ENCODE measurements at regions not wholly inside any gene's neighbourhood (a gene's known extent, or its start where the extent isn't known, plus 50 kb on each side); places are given as distances from the start of the nearest gene placed in this dataset.

DNA sequence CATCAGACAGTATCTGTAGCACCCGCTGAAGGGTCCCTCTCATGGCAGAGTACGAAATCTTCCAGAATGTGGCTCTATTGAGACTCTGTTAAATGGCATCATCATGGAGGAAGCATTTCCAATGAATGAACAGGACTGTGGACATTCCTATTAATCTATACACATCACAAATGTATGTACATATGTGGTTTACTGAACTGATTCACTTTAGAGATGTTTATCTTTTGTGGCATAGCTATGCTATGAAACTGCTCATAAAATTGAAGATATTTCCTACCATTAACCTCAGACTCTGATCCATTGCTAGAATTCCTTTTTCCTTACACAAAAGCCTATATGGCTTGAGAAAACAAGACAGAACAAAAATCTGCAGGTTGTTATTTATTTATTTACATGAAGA is 259.6 kb upstream of the RRP15 start:
- DNase-seq (ENCODE audit: low spot score), result no peak

DNA sequence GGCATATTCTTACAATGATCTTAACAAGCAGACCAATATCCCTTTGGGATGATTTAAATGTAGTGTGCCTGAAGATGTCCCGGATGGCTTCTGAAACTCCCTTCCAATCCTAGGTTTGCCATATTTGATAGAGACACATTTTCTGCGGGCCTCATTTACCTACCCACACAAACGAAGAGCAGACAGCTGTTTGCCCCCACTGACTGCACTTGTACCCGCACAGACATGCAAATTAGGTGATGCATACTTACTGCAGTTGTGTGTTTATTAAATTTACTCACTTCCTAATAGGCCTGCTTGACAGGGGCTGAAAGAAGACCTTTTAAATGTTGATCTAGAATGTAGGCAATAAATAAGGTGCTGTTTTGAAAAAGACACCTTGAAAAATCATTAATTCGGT is 257.9 kb upstream of the RRP15 start:
- no peak for DNase-seq (ENCODE audit: low spot score)

DNA sequence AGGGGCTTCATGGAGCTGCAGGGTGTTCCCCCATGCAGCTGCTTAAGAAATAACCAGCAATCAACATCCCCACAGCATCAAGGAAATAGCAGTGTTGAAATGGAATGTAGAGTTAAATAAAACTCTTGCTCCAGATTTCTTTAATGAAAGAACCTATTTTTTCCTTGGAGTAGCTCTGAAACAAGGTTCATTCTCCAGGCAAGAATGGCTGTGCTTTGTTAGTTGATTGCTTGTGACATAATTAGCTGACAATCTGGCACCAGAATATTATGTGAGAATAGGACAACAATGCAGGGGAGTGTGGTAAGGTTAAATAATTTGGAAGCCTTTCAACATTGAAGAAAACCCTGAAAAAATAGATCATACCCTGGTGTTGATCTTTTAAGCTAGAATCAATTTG is 254.2 kb upstream of the RRP15 start:
- DNase-seq (ENCODE audit: low spot score), result no peak

DNA sequence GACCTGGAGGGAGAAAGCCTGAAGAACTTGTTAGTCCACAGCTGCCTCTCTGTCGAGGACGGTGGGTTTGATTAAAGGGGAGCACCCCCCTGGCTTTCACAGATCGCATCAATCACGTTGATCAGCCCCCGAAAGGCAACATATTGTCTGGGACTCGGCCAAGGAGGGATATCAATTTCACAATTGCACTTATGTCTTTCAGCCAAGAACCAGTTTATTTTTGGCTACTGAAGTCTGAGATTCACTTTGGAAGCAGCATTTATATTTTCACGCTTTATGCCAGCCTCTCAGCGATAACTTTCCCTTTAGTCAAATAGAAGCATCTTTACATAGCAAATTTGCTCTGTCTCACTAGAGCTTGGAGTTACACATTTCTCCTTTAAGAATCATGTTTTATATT is 253.2 kb upstream of the RRP15 start:
- no peak for DNase-seq (ENCODE audit: low spot score)

DNA sequence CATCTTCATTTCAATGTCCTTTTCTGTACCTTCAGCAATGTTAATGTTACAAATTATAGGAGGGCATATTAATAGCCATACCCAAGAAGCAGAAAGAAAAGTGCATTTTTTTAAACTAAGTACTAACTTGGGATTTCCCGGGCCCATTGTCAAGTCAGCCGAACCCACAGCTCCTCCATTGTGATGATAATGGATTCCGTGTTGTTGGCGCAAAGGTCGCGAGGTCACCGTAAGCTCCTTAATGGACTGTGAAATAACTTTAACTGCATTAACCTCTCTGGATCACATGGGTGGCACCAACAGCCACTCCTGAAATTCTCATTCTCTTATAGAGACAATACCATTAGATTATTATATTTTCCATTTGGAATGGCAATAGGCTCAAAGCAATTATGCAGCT is 250.6 kb upstream of the RRP15 start:
- no peak for DNase-seq (ENCODE audit: low spot score)

DNA sequence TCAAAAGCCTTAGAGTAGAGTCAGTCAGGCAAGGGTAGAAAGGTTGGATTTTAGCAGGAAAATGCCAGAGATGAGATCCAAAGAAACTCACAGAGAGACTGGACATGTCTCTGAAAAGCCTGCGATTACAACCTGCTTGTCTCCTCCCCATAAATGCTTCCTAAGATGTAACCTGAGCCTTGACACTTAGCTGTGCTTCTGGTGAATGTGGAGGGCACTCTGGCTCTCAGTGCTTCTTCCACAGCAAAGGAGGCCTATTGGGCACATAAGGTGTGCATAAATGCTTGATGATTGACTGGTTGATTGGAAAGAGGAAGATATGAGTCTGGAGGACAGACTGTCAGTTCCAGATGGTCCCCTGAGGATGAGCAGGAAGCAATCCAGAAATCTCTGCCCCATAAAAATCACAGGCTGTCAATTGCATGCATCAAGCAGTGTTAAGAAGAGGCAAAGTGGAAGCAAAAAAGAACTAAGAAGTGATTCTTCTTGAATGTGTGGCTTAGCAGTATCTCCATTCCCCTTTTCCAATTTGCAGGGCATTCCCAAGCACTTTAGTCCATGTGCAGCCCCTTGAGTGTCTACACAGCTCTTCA is 236.2 kb upstream of the RRP15 start:
- no peak for DNase-seq (ENCODE audit: low spot score)

DNA sequence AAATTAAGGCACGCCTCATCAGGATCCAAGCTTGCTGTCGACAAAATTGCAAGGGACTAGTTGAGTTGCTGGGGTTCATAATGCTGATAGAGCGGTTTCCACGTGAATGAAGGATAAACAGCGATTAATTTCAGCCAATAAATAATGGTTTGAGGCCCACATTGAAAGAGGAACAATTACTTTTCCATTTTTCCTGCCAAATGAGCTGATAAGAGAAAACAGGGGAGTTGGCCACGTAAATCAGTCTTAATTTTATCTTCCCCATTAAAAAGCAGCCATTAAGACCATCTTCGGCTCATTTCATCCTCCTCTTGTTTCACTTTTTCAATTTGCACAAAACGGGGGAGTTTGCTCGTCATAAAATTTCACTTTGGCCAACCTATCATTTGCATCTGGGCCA is 235.5 kb upstream of the RRP15 start:
- no peak for DNase-seq (ENCODE audit: low spot score)

DNA sequence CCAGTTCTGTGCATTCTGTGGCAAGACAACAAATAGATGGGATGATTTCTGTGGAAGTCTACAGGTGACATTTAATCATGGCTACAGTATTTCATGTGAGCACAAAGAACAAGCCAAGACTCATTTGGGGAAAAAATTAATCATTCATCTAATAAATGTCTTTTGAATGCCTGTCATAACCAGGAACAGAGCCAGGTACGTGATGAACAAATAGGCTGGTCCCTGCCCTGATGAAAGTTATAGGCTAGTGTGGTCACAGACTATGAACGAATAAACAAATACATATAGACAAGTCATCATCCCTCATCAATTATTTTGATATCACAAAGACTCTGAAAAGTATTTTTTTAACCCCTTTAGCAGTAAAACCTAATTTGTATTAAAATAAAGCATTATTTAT is 226.4 kb upstream of the RRP15 start:
- no peak for DNase-seq (ENCODE audit: low spot score)

DNA sequence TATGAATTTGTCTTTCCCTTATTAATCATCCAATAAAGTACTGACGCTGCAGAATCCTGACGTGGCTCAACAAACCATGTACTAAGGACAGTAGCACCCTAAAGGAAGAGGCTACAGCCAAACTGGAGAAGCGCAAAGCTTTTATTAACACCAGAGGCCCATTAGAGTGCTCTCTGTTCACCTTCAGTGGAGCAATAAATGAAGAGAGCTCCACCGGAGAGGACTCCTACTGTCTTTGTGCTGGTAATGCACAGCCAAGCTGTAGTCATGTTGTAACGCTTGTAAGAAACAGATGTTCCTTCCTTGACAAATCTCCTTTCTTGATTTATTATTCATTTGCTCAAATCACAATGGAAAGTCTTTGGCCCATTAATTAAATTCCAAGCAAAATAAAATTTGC is 220.7 kb upstream of the RRP15 start:
- DNase-seq (ENCODE audit: low spot score), result no peak

DNA sequence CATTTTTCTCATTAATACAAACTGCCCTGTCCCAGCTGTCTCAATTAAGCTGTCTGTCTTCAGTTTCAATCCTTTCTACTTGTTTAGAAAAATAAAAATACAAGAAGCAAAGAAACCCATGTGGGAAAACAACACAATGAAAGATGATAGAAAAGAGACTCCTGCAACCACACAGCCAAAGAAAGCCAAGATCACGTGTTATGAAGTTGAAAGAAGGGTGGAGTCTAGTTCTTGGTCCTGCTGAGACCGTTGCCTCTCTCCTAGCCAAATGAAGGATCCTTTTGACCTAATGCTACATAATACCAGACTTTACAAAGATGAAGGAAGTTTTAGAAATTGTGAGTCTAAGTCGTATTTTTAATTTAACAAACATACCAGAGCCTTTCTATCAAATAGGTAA is 218.8 kb upstream of the RRP15 start:
- no peak for DNase-seq (ENCODE audit: low spot score)

DNA sequence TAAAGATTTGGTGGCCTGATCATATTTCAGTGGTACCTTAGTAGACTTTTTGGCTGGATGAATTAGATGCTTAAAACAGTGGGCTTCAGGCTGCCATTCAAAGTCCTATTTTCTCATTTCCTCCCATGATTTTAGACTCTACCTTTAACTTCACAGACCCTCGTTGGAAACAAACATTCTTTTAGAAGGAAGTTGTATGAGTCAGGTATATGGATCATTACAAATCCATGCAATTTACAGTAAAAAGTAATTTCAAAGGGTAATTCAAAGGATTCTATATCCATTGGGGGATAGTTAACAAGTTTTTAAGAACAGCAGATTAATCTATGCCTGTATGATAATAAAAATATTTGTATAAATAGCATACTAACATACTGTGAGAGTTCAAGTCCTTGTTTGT is 216.9 kb upstream of the RRP15 start:
- DNase-seq (ENCODE audit: low spot score), result no peak

DNA sequence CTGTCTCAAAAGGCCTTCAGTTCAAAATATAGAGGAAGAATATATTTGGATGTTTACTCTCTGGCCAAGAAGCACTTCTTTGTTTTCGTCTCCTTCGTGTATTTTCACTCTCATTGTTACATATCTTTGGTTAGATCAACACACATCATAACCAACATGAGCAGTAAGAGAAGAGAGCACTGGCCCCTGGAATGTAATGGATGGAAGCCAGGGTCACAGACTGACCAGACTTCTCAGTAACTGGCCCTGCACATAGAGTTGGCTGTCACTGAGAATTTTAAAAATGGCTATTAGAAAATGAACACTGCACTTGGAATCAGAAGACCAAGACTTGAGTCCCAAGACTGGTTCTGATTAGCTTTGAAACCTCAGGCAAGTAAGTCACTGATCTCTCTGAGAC is 215.9 kb upstream of the RRP15 start:
- DNase-seq (ENCODE audit: low spot score), result no peak

DNA sequence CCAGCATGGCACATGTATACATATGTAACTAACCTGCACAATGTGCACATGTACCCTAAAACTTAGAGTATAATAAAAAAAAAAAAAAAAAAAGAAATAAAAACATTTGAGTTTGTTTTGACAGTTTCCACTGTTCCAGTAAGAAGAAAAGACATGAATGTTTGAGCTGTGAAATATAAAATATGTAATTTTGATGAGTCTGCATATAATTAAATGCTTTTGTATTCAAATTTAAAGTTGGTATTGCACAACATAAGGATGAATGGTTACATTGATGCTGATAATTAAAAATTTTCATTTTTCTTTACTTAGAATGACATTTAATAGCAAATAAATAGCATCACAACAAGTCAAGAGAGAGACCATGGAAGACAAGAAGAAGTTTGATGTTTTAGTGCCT is 212.0 kb upstream of the RRP15 start:
- no peak for DNase-seq (ENCODE audit: low spot score)

DNA sequence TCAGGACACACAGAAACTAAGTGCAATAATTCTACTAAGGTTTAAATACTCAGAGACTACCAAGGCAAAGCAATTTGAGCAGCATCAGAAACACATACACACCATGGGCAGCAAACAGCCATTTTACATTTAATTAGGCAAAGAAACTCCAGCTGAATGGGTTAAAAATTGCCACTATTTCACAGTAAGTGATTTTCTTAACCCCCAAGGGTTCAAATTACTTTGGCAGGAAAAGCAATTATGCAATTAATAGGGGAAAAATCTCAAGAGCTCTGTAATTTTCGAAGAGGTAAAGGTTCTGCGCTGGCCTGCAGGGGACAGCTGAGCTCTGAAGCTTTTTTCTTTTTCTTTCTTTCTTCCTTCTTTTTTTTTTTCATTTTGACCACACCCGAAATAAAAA is 206.2 kb upstream of the RRP15 start:
- no peak for DNase-seq (ENCODE audit: low spot score)

DNA sequence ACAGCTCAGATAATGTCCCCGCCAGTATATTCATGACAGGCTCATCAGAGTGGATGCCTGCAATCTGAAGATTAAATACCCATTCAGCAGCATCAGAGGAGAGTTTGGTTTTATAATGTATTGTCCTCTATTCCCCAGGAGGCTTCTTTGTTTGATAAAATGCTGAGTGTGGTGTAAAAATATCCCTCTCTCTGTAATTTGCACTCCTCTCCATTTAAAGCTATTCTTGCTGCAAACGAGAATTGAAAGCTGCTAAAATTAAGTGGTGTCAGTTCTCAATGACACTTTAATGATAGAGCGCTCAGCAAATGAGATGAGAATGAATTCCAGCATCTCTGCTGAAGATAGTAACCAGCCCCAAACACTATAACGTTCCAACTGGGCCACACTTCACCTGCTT is 205.7 kb upstream of the RRP15 start:
- DNase-seq (ENCODE audit: low spot score), result no peak

DNA sequence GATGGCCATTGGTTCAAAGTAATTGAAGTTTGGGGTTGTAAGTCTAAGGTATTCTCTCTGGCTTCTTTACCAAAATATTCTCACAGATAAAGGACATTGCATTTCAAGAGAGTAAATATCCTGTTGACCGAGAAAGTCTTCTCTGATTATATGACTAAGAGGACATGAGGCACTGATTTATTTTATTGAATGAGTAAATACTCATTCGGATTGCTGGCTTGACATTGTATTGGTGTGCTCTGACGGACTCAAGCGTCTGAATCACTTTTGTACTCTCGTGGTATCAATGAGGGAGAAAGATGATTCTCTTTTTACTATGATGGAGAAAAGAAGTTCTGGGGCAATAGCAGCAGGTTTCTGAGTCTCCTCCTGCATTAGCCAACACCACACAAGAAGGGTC is 205.3 kb upstream of the RRP15 start:
- DNase-seq (ENCODE audit: low spot score), result no peak

DNA sequence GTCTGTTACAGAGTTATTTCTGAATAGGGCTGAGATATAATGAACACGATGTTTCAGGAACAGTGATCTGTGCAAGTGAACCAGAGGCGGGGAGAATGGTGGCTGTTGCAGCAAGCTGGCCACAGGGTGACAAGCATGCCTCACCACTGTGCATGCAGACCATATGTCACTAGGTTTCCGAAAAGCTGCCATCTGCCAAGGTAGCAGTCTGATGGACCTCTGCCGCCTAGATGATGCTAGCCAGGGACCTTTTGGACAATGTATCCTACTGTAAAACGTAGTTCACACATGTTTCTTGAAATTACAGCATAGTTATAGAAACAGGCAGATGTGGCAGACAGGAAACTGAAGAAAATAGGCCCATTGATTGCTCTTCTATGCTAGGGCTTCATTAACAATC is 204.2 kb upstream of the RRP15 start:
- DNase-seq (ENCODE audit: low spot score), result no peak

DNA sequence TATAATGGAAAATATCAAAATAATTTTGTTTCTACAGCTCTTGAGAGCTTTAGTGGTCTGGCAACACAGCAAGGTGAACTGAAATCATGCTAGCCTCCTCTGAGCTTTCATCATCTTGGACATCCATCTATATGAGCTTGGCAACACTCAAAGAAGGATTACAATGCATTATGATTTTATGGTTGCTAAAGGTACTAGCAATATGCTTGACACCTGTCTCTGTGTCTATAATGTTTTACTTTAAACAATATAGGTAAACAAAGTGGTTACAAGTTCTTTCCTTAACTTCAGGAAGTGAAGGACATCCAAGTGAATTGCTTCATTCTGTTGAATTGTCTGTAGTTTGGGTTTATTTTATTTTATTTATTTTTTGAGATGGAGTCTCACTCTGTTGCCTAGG is 203.7 kb upstream of the RRP15 start:
- no peak for DNase-seq (ENCODE audit: low spot score)

DNA sequence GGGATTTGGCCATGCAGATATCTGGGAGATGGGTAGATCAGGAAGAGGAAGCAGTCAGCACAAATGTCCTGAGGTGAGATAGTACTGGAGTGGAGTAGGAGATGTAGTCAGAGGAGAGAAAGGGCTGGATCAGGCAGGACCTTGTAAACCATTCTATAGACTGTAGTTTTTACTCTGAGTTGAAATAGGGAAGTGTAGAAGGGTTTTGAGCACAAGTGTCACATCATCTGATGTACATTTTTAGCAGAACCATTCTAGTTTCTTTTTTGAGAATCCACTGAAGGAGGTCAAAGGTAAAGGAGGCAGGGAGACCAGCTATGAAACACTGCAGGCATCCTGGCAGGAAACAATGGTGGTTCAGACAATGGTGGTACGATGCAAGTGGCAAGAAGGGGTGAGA is 194.6 kb upstream of the RRP15 start:
- DNase-seq (ENCODE audit: low spot score), result no peak

DNA sequence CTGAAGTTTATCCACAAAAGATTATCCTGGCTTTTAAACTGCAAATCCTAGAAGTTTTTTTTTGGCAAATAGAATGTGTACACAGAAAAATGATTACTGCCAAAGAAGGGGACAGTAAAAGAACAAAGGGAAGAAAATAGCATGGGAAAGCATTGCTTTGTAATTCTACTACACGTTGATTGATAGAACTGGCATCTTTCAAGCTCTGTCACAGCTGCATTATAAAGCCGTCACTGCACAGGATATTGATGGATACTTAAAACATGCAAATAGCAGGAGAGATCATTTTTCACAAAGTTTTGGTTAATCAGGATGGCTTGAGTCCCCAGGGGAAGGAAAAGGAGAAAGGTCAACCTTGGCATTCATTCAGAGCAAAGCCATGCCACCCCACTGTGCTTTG is 183.7 kb upstream of the RRP15 start:
- no peak for DNase-seq (ENCODE audit: low spot score)

DNA sequence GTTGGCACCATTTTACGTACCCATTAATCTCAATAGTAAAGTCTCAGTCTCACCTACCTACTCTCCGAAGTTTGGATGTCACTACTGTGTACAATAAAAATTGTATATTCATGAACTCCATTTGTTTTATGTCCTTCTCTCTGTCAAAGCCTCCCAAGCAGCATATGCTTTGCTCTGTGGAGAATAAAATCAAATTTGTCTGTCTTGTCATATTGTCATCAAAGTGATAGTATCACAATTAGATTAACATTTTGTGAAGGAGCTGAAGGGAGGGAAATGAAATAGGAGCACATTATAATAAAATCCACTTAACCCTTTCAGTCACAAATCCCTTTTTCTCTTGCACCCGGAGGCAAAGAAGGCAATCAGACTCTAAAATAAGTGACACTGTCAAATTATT is 177.1 kb upstream of the RRP15 start:
- DNase-seq (ENCODE audit: low spot score), result no peak

DNA sequence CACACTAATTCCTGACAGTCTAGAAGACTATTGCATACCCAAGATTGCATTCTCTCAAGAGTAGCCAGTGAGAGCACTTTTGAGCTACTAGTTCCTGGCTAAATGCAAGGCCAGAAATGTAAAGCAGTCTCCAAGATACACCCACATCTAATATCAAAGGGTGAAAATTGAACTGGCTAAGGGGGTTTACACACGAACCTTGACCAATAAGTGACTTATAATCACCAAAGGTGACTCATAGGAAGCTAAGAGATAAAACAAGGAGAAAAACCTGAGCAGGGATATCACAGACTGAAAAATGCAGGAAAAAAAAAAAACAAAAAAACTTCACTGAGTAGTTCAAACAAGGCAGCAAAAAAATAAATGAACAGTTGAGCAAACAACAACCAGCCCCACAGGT is 172.2 kb upstream of the RRP15 start:
- DNase-seq (ENCODE audit: low spot score), result no peak

DNA sequence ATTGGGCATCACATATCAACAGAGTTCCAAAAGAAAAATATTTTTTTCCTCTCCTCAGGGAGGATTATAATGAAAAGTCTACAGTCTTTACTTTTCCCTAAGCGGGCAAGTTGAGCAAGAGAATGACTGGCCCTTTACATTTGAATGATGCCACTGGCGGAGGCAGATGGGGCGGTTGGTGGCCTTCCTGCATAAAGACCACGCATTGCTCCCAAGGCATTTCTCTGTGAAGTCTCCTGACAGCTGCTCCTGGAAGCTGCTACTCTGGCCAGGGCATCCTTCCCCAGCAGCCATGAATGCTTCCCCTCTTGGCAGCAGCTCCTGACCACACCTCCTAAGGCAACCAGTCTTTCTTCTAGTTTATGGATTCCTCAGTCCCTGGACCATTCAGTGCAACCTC is 161.1 kb upstream of the RRP15 start:
- DNase-seq (ENCODE audit: low spot score), result no peak

DNA sequence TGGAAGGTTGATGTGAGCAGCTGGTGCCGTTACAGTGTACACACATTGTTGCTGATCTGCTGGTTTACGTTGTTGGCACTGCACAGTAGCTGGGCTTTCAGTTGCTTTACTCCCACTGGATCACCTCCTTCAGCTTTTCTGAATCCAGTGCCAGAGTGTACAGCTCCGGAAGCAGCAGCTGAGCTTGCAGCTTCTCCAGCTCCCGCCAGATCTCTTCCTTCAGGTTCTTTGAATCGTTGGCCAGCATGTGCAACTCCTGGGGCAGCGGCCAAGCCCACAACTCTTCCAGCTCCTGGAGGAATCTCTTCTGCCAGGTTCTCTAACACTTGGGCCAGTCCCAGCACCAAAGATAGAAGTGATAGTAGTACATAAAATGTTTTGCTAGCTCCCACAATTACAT is 149.7 kb upstream of the RRP15 start:
- DNase-seq (ENCODE audit: low spot score), result no peak

DNA sequence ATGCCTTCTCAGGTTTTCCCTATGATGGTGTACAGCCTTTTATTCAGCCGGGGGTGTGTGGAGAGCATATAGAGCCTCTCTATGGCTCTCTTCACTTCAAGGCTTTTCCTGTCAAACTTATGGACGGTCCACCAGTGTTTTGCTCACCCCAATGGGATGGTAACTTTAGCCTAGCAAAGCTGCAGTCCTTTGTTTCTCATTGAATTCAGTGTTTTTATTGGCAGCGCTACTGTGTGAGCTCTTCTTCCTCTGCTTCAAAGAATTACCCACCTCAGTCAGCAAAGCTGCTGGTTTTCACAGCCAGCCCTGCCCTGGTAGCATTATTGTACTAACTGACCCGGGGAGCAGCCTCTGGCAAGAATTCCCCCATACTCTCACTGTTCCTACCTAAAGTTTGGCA is 145.3 kb upstream of the RRP15 start:
- DNase-seq (ENCODE audit: low spot score), result no peak
